Cardiac fibroblast (primary cell): ENCODE measurements at regions not wholly inside any gene's neighbourhood (a gene's known extent, or its start where the extent isn't known, plus 50 kb on each side); places are given as distances from the start of the nearest gene placed in this dataset.
"Not testable (repeated sequence)": the region's sequence is repeated elsewhere in the genome, so short reads cannot be mapped to it uniquely, and the experiment has no call there.

Source experiments
- DNase-seq, 2 donors: peaks; one replicate each; pipeline versions ENCODE4 v3.0.0 to v3.0.0-alpha.2; 2010; ENCODE audit warnings: low read depth in 2 of 2
- H3K4me3 ChIP-seq, 2 donors: replicated peaks in 1 of 2; 1 replicate in 1 of 2; 2 replicates in 1 of 2; pipeline ENCODE4 v1.5.1; 2011; ENCODE audit warnings: low read depth in 2 of 2, low read length in 2 of 2, mild to moderate bottlenecking in 2 of 2, moderate library complexity in 1 of 2
- TF ChIP-seq, protein P1 (sequence below): IDR thresholded peaks from one replicate; pipeline ENCODE4 v1.5.1; 2011; ENCODE audit warnings: low read depth, mild to moderate bottlenecking, low read length, inconsistent platforms

- no peak overlapping the region for H3K4me3 ChIP-seq
- peak; percentile 68 to 72 for DNase-seq
- TF ChIP-seq, protein P1, sequence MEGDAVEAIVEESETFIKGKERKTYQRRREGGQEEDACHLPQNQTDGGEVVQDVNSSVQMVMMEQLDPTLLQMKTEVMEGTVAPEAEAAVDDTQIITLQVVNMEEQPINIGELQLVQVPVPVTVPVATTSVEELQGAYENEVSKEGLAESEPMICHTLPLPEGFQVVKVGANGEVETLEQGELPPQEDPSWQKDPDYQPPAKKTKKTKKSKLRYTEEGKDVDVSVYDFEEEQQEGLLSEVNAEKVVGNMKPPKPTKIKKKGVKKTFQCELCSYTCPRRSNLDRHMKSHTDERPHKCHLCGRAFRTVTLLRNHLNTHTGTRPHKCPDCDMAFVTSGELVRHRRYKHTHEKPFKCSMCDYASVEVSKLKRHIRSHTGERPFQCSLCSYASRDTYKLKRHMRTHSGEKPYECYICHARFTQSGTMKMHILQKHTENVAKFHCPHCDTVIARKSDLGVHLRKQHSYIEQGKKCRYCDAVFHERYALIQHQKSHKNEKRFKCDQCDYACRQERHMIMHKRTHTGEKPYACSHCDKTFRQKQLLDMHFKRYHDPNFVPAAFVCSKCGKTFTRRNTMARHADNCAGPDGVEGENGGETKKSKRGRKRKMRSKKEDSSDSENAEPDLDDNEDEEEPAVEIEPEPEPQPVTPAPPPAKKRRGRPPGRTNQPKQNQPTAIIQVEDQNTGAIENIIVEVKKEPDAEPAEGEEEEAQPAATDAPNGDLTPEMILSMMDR: peak; percentile 77
These were observed 147.2 kb downstream of the CHD1L start for GRCh38 chr1:147389532-147390184.

- no peak overlapping the region for H3K4me3 ChIP-seq
- no peak for DNase-seq
- TF ChIP-seq, protein P1: no peak
These were observed 147.7 kb downstream of the CHD1L start for GRCh38 chr1:147390185-147390542.

DNA sequence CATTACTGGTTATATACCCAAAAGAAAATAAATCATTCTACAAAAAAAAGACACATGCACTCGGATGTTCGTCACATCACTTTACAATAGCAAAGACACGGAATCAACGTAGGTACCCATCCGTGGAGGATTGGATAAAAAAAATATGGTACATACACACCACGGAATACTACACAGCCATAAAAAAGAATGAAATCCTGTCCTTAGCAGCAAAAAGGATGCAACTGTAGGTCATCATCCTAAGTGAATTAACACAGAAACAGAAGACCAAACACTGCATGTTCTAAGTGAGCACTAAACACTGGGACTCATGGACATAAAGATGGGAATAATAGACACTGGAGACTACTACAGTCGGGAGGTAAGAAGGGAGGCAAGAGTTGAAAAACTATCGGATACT, 148.6 kb downstream of the CHD1L start:
- no peak for DNase-seq
- TF ChIP-seq, protein P1: no peak
- no peak overlapping the region for H3K4me3 ChIP-seq

DNA sequence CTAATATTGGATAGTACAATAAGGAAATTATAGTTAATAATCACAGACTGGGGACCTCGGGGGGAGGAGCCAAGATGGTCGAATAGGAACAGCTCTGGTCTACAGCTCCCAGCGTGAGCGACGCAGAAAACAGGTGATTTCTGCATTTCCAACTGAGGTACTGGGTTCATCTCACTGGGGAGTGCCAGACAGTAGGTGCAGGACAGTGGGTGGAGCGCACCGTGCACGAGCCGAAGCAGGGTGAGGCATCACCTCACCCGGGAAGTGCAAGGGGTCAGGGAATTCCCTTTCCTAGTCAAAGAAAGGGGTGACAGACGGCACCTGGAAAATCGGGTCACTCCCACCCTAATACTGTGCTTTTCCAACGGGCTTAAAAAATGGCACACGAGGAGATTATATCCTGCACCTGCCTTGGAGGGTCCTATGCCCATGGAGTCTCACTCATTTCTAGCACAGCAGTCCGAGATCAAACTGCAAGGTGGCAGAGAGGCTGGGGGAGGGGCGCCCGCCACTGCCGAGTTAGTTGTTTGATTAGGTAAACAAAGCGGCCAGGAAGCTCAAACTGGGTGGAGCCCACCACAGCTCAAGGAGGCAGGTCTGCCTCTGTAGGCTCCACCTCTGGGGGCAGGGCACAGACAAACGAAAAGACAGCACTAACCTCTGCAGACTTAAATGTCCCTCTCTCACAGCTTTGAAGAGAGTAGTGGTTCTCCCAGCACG, 138.8 kb upstream of the BCL9 start:
- not testable (repeated sequence) for H3K4me3 ChIP-seq, DNase-seq

DNA sequence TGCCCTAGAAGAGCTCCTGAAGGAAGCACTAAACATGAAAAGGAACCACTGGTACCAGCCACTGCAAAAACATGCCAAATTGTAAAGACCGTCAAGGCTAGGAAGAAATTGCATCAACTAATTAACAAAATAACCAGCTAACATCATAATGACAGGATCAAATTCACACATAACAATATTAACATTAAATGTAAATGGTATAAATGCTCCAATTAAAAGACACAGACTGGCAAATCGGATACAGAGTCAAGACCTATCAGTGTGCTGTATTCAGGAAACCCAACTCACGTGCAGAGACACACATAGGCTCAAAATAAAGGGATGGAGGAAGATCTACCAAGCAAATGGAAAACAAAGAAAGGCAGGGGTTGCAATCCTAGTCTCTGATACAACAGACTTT, 137.0 kb upstream of the BCL9 start:
- H3K4me3 ChIP-seq, DNase-seq: not testable (repeated sequence)

- TF ChIP-seq, protein P1: no peak
- DNase-seq: no peak
These were observed 131.4 kb upstream of the BCL9 start for GRCh38 chr1:147409886-147410285.

DNA sequence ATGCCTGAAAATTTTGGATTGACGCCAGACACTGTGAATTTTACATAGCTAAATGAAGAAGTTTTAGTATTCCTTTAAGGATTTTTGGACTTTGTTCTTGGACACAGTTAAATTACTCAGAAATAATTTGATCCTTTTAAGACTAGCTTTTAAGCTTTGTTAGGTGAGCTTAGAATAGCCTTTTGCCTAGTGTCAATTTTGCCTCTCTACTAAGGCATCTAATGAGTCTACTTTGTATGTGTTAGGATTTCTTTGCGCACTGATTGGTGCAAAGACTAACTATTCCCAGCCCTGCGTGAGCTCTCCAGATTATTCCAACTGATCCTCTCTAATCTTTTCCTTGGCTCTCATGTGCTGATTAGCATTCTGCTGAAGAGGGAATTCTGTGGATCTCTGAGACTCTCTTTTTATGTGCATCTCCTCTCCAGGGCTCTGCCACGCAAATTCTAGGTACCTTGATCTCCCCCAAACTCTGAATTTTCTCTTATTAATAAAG, 128.1 kb upstream of the BCL9 start:
- no peak overlapping the region for H3K4me3 ChIP-seq
- no peak for DNase-seq
- TF ChIP-seq, protein P1: no peak

More at GRCh38 chr1:147409886-147410285, 131.4 kb upstream of the BCL9 start:
- no peak overlapping the region for H3K4me3 ChIP-seq
